ENCODE measurements at regions not wholly inside any gene's neighbourhood (a gene's known extent, or its start where the extent isn't known, plus 50 kb on each side); places are given as distances from the start of the nearest gene placed in this dataset.
"Not testable (repeated sequence)": the region's sequence is repeated elsewhere in the genome, so short reads cannot be mapped to it uniquely, and the experiment has no call there.

DNA sequence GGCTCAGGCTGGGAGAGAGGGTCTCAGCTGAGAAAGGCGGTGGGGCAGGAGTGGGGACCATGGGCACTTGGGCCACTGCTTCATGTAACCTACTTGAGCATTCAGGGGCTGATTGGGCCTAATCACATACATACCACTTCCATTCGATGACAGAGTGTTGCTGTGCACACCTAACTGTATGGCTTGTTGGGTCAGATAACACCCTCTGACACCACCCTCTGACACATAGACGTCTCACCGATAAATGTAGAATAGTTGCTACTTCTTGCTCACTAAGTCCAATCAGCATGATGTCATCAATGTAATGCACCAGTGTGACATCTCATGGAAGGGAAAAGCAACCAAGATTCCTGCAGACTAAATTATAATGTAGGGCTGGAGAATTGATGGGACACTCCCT, 252.9 kb upstream of the SGCG start:
- TF ChIP-seq, protein P1, sequence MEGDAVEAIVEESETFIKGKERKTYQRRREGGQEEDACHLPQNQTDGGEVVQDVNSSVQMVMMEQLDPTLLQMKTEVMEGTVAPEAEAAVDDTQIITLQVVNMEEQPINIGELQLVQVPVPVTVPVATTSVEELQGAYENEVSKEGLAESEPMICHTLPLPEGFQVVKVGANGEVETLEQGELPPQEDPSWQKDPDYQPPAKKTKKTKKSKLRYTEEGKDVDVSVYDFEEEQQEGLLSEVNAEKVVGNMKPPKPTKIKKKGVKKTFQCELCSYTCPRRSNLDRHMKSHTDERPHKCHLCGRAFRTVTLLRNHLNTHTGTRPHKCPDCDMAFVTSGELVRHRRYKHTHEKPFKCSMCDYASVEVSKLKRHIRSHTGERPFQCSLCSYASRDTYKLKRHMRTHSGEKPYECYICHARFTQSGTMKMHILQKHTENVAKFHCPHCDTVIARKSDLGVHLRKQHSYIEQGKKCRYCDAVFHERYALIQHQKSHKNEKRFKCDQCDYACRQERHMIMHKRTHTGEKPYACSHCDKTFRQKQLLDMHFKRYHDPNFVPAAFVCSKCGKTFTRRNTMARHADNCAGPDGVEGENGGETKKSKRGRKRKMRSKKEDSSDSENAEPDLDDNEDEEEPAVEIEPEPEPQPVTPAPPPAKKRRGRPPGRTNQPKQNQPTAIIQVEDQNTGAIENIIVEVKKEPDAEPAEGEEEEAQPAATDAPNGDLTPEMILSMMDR (IDR thresholded peaks at IDR 0.05): not testable (repeated sequence)
- not testable (repeated sequence) for TF ChIP-seq POLR2A (IDR thresholded peaks at IDR 0.05)

All from testis (tissue), 2 donors.